ENCODE measurements at regions not wholly inside any gene's neighbourhood (a gene's known extent, or its start where the extent isn't known, plus 50 kb on each side); places are given as distances from the start of the nearest gene placed in this dataset.

- TF ChIP-seq EZH2phosphoT487 (IDR thresholded peaks at IDR 0.05; ENCODE audit: insufficient read depth, low read depth) (no peak), EZH2 (IDR thresholded peaks at IDR 0.05; ENCODE audit: insufficient read depth, poor library complexity, severe bottlenecking) (no peak)
These were observed 341.4 kb upstream of the IRAK1BP1 start for GRCh38 chr6:78525976-78526375.
